KMS-11 (cell line): ENCODE measurements at regions not wholly inside any gene's neighbourhood (a gene's known extent, or its start where the extent isn't known, plus 50 kb on each side); places are given as distances from the start of the nearest gene placed in this dataset.

Source experiments
- H2AFZ ChIP-seq: fragments of 200-600 bp; sonication (generic); 2 replicates; pipeline ENCODE4 v1.6.1; 2016; ENCODE audit warnings: antibody characterized with exemption, mixed run types, low read depth
- H3K27ac ChIP-seq: fragments of 200-600 bp; sonication (generic); 2 replicates; pipeline ENCODE4 v1.6.1; 2016; ENCODE audit warnings: mild to moderate bottlenecking, mixed run types
- H3K27me3 ChIP-seq: fragments of 200-600 bp; sonication (generic); 2 replicates; pipeline ENCODE4 v1.6.1; 2017; ENCODE audit warnings: mild to moderate bottlenecking, low read depth, mixed run types, moderate library complexity; ENCODE audit not compliant: insufficient read depth
- H3K36me3 ChIP-seq: fragments of 200-600 bp; sonication (generic); 2 replicates; pipeline ENCODE4 v1.6.1; 2017; ENCODE audit warnings: mild to moderate bottlenecking, mixed run types; ENCODE audit not compliant: insufficient read depth
- H3K4me1 ChIP-seq: fragments of 200-600 bp; sonication (generic); 2 replicates; pipeline ENCODE4 v1.6.1; 2016; ENCODE audit warnings: mild to moderate bottlenecking, low read depth, mixed run types; ENCODE audit not compliant: poor library complexity, severe bottlenecking
- H3K4me2 ChIP-seq: fragments of 200-600 bp; sonication (generic); 2 replicates; pipeline ENCODE4 v1.7.0; 2016; ENCODE audit warnings: mild to moderate bottlenecking, mixed run types
- H3K4me3 ChIP-seq: fragments of 200-600 bp; sonication (generic); IDR thresholded peaks from 2 replicates; pipeline ENCODE4 v1.6.1; 2017; ENCODE audit warnings: low read depth, low read length, mixed read lengths; ENCODE audit not compliant: insufficient read depth
- H3K79me2 ChIP-seq: fragments of 200-600 bp; sonication (generic); 2 replicates; pipeline ENCODE4 v1.6.1; 2016; ENCODE audit warnings: low read depth, mixed run types; ENCODE audit not compliant: insufficient read depth
- H3K9ac ChIP-seq: fragments of 200-600 bp; sonication (generic); 2 replicates; pipeline ENCODE4 v1.6.1; 2016; ENCODE audit warnings: mild to moderate bottlenecking, mixed run types
- H4K20me1 ChIP-seq: fragments of 200-600 bp; sonication (generic); 2 replicates; pipeline ENCODE4 v1.6.1; 2016; ENCODE audit warnings: mild to moderate bottlenecking, mixed run types; ENCODE audit not compliant: insufficient read depth
- TF ChIP-seq, protein P1 (sequence below): fragments of 200-600 bp; sonication (generic); conservative IDR thresholded peaks from 2 replicates; pipeline ENCODE4 v1.6.1; 2017; ENCODE audit warnings: low read depth, mild to moderate bottlenecking, antibody characterized with exemption, low read length, moderate library complexity, mixed read lengths

GRCh38 chr5:155954701-155955445, 372.1 kb upstream of the SGCD start:
- Histone ChIP-seq H4K20me1 (no peaks in the 10 kb centered on the region), H3K4me1 (no peaks in the 10 kb centered on the region), H3K4me2 (no peak overlapping the region), H3K4me3 (no peak overlapping the region), H2AFZ (no peak overlapping the region), H3K79me2 (no peaks in the 10 kb centered on the region), H3K36me3 (no peaks in the 10 kb centered on the region), H3K9ac (no peak overlapping the region), H3K27ac (no peak overlapping the region), H3K27me3 (no peaks in the 10 kb centered on the region)
- TF ChIP-seq, protein P1, sequence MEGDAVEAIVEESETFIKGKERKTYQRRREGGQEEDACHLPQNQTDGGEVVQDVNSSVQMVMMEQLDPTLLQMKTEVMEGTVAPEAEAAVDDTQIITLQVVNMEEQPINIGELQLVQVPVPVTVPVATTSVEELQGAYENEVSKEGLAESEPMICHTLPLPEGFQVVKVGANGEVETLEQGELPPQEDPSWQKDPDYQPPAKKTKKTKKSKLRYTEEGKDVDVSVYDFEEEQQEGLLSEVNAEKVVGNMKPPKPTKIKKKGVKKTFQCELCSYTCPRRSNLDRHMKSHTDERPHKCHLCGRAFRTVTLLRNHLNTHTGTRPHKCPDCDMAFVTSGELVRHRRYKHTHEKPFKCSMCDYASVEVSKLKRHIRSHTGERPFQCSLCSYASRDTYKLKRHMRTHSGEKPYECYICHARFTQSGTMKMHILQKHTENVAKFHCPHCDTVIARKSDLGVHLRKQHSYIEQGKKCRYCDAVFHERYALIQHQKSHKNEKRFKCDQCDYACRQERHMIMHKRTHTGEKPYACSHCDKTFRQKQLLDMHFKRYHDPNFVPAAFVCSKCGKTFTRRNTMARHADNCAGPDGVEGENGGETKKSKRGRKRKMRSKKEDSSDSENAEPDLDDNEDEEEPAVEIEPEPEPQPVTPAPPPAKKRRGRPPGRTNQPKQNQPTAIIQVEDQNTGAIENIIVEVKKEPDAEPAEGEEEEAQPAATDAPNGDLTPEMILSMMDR, result no peak

- no peak overlapping the region for H2AFZ ChIP-seq
These were observed 369.1 kb upstream of the SGCD start for GRCh38 chr5:155957884-155958283.

DNA sequence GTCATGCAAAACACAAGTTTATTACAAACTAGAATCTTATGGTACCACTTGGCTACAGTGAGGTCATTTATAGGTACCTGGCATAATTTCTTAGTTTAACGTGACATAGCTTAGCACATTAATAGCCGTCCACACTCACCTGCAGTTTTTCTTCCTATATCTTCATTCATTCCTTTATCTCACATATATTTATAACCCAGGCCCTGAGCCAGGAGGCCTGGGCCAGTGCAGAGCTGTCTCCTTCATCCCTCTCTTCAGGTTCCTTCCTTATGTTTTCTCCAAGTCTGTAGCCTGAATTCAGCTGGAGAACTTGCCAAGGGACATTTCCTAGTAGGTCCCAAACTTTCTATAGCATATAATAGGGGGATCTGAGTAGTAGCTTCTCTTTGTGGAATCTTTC, 367.9 kb upstream of the SGCD start:
- H2AFZ ChIP-seq, result no peak overlapping the region
- TF ChIP-seq, protein P1, result no peak
- no peaks in the 10 kb centered on the region for H3K27me3 ChIP-seq
- H3K4me1 ChIP-seq, result no peaks in the 10 kb centered on the region
- no peak overlapping the region for H3K27ac ChIP-seq
- no peak overlapping the region for H3K9ac ChIP-seq
- no peak overlapping the region for H3K4me2 ChIP-seq
- no peaks in the 10 kb centered on the region for H3K79me2 ChIP-seq
- no peak overlapping the region for H3K4me3 ChIP-seq
- H4K20me1 ChIP-seq, result no peaks in the 10 kb centered on the region
- H3K36me3 ChIP-seq, result no peaks in the 10 kb centered on the region

More at GRCh38 chr5:155957884-155958283, 369.1 kb upstream of the SGCD start:
- H3K4me3 ChIP-seq, result no peak overlapping the region
- H4K20me1 ChIP-seq, result no peaks in the 10 kb centered on the region
- H3K27ac ChIP-seq, result no peak overlapping the region
- H3K4me1 ChIP-seq, result no peaks in the 10 kb centered on the region
- H3K4me2 ChIP-seq, result no peak overlapping the region
- H3K9ac ChIP-seq, result no peak overlapping the region
- TF ChIP-seq, protein P1, result no peak
- H3K36me3 ChIP-seq, result no peaks in the 10 kb centered on the region
- no peaks in the 10 kb centered on the region for H3K27me3 ChIP-seq
- H3K79me2 ChIP-seq, result no peaks in the 10 kb centered on the region

DNA sequence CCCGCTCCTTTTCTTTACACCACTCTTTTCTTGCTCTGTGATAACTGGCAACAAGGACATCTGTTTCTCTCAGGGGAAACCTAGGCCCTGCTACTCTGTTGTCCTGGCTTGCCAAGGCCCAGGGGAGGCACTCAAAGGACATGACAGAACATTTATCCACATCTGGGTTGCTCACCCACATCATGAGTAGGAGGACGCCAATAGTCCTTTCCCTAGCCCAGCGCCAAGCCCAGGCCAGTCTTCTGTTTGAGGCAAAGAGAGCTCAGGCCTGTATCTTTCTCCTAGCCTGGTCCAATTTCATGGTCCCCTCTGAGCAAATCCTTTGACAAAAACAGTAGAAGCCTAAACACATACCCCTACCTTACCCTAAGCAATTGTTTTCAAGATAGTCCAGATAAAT, 366.8 kb upstream of the SGCD start:
- Histone ChIP-seq H3K4me1 (no peaks in the 10 kb centered on the region), H3K9ac (no peak overlapping the region), H4K20me1 (no peaks in the 10 kb centered on the region), H3K79me2 (no peaks in the 10 kb centered on the region), H3K27ac (no peak overlapping the region), H3K4me2 (no peak overlapping the region), H3K27me3 (no peaks in the 10 kb centered on the region), H2AFZ (no peak overlapping the region), H3K4me3 (no peak overlapping the region), H3K36me3 (no peaks in the 10 kb centered on the region)
- TF ChIP-seq, protein P1, result no peak
